PC-3 (cell line): ENCODE measurements at regions not wholly inside any gene's neighbourhood (a gene's known extent, or its start where the extent isn't known, plus 50 kb on each side); places are given as distances from the start of the nearest gene placed in this dataset.

Source experiments
- ATAC-seq: fragments of 200-7000 bp; cut with Tn5 transposase; 2 replicates; pipeline ENCODE4 v1.9.1; 2020; ENCODE audit warnings: mild to moderate bottlenecking, moderate library complexity
- BruUV-seq: library from RNA; stranded (reverse); fragments of 400-500 nt; replicated peaks from 2 replicates; lab custom pipeline; 2021; lab: Mats Ljungman, UMichigan
- CTCF ChIA-PET: fragments of 300-600 bp; sonication (Branson Sonifier 250); formaldehyde crosslinking; loops from one replicate; lab custom pipeline; 2022; ENCODE audit warnings: antibody characterized with exemption; lab: Charles Lee
- POLR2A ChIA-PET: fragments of 300-600 bp; sonication (Branson Sonifier 250); formaldehyde crosslinking; loops from one replicate; lab custom pipeline; 2022; ENCODE audit warnings: antibody characterized with exemption; ENCODE audit not compliant: unreplicated experiment; lab: Charles Lee
- DNase-seq: peaks from one replicate; pipeline ENCODE4 v3.0.0-alpha.2; 2015
- H2AFZ ChIP-seq: fragments of 300-600 bp; sonication (generic); 2 replicates; pipeline ENCODE4 v1.6.0; 2016; ENCODE audit warnings: antibody characterized with exemption, low read length
- H3F3A ChIP-seq: fragments of 300-600 bp; sonication (generic); one replicate; pipeline ENCODE4 v1.6.0; 2017; ENCODE audit warnings: antibody characterized with exemption, low read length, control low read depth, mild to moderate bottlenecking; ENCODE audit not compliant: unreplicated experiment
- H3K27ac ChIP-seq: fragments of 300-600 bp; sonication (generic); 2 replicates; pipeline ENCODE4 v1.5.1; 2016; ENCODE audit warnings: mild to moderate bottlenecking, low read length
- H3K27me3 ChIP-seq: fragments of 300-600 bp; sonication (generic); 2 replicates; pipeline ENCODE4 v1.6.1; 2016; ENCODE audit warnings: low read length, mixed read lengths
- H3K36me3 ChIP-seq: fragments of 300-600 bp; sonication (generic); 2 replicates; pipeline ENCODE4 v1.6.1; 2016; ENCODE audit warnings: low read depth, mixed run types, low read length, mixed read lengths
- H3K4me1 ChIP-seq: fragments of 300-600 bp; sonication (generic); 2 replicates; pipeline ENCODE4 v1.5.1; 2016; ENCODE audit warnings: low read length; ENCODE audit not compliant: insufficient read depth
- H3K4me2 ChIP-seq: fragments of 300-600 bp; sonication (generic); 2 replicates; pipeline ENCODE4 v1.6.0; 2016; ENCODE audit warnings: low read length
- H3K4me3 ChIP-seq: fragments of 300-600 bp; sonication (generic); 2 replicates; pipeline ENCODE4 v1.5.1; 2016; ENCODE audit warnings: mild to moderate bottlenecking, low read length, mixed read lengths
- H3K79me2 ChIP-seq: fragments of 300-600 bp; sonication (generic); 2 replicates; pipeline ENCODE4 v1.6.1; 2017; ENCODE audit warnings: low read length, mixed read lengths
- H3K9ac ChIP-seq: fragments of 300-600 bp; sonication (generic); 2 replicates; pipeline ENCODE4 v1.6.0; 2016; ENCODE audit warnings: mild to moderate bottlenecking, low read length
- H3K9me2 ChIP-seq: fragments of 300-600 bp; sonication (generic); replicated peaks from 2 replicates; pipeline ENCODE4 v1.6.1; 2016; ENCODE audit warnings: mixed run types, low read length, mixed read lengths
- H3K9me3 ChIP-seq: fragments of 300-600 bp; sonication (generic); 2 replicates; pipeline ENCODE4 v1.6.1; 2016; ENCODE audit warnings: low read length, mixed read lengths
- H4K20me1 ChIP-seq: fragments of 300-600 bp; sonication (generic); 2 replicates; pipeline ENCODE4 v1.6.1; 2016; ENCODE audit warnings: low read length, mixed read lengths
- EZH2 ChIP-seq: fragments of 300-600 bp; sonication (generic); IDR thresholded peaks from one replicate; pipeline ENCODE4 v1.6.1; 2017; ENCODE audit warnings: antibody characterized with exemption, mild to moderate bottlenecking, low read length; ENCODE audit not compliant: unreplicated experiment
- EZH2phosphoT487 ChIP-seq: fragments of 300-600 bp; sonication (generic); IDR thresholded peaks from 2 replicates; pipeline ENCODE4 v1.6.1; 2018; ENCODE audit warnings: mild to moderate bottlenecking, antibody characterized with exemption, low read length, borderline replicate concordance
- intact Hi-C: fragments of 100-400 bp; cut with micrococcal nuclease; formaldehyde crosslinking; loops from 2 replicates; pipeline ENCODE4 v1.9.0; 2023
- TF ChIP-seq, protein P1 (sequence below): fragments of 300-600 bp; sonication (generic); conservative IDR thresholded peaks from 2 replicates; pipeline ENCODE4 v1.5.1; 2017; ENCODE audit warnings: antibody characterized with exemption, low read depth, mild to moderate bottlenecking, low read length

DNA sequence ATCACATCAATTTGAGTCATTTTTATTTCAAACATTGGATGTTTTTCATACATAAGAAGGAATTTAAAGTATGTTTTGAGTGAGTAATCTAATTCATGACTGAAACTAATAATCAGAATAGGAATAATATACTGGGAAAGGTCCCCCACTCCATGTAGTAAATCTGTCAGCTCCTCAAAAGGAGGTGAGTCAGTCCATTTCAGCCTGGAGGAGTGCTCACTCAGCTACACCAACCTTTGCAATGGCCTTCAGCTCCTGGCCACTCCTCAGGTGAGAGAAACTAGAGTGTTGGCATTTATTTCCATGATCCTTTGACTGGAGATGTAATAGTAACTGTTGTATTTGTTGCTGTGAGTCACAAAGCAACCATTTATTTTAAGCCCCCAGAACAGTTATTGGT is 744.9 kb upstream of the ARRDC4 start:
- Histone ChIP-seq H3K36me3 (no peaks in the 10 kb centered on the region), H3K9me2 (no peaks in the 10 kb centered on the region), H2AFZ (no peak overlapping the region), H3K4me1 (no peaks in the 10 kb centered on the region), H3F3A (no peaks in the 10 kb centered on the region), H3K27ac (no peak overlapping the region), H3K4me2 (no peak overlapping the region), H3K9me3 (no peaks in the 10 kb centered on the region), H3K79me2 (no peaks in the 10 kb centered on the region), H3K4me3 (no peak overlapping the region), H3K9ac (no peak overlapping the region), H4K20me1 (no peaks in the 10 kb centered on the region), H3K27me3 (peaks cover 14% of the 10 kb centered on the region)
- CTCF ChIA-PET = no interaction called here
- no peak for TF ChIP-seq EZH2phosphoT487
- no peak for TF ChIP-seq EZH2
- TF ChIP-seq, protein P1, sequence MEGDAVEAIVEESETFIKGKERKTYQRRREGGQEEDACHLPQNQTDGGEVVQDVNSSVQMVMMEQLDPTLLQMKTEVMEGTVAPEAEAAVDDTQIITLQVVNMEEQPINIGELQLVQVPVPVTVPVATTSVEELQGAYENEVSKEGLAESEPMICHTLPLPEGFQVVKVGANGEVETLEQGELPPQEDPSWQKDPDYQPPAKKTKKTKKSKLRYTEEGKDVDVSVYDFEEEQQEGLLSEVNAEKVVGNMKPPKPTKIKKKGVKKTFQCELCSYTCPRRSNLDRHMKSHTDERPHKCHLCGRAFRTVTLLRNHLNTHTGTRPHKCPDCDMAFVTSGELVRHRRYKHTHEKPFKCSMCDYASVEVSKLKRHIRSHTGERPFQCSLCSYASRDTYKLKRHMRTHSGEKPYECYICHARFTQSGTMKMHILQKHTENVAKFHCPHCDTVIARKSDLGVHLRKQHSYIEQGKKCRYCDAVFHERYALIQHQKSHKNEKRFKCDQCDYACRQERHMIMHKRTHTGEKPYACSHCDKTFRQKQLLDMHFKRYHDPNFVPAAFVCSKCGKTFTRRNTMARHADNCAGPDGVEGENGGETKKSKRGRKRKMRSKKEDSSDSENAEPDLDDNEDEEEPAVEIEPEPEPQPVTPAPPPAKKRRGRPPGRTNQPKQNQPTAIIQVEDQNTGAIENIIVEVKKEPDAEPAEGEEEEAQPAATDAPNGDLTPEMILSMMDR = no peak
- no peak for ATAC-seq
- intact Hi-C loops = no loop called here
- POLR2A ChIA-PET = no interaction called here
- no peak for DNase-seq
- BruUV-seq = no TSS peak

GRCh38 chr15:97224191-97224641 is 736.3 kb upstream of the ARRDC4 start:
- no peaks in the 10 kb centered on the region for H3K9me2 ChIP-seq
- H3K4me3 ChIP-seq = no peak overlapping the region
- POLR2A ChIA-PET = no interaction called here
- ATAC-seq (no peak), DNase-seq (no peak)
- H4K20me1 ChIP-seq = no peaks in the 10 kb centered on the region
- H3K79me2 ChIP-seq = no peaks in the 10 kb centered on the region
- no peak overlapping the region for H3K9ac ChIP-seq
- H3K36me3 ChIP-seq = no peaks in the 10 kb centered on the region
- intact Hi-C loops = no loop called here
- H3K4me2 ChIP-seq = no peak overlapping the region
- H2AFZ ChIP-seq = no peak overlapping the region
- peaks cover 10% of the 10 kb centered on the region; the same call in 1 of the 2 replicates for H3K27me3 ChIP-seq
- CTCF ChIA-PET = no interaction called here
- H3K9me3 ChIP-seq = no peaks in the 10 kb centered on the region
- no peaks in the 10 kb centered on the region for H3K4me1 ChIP-seq
- no TSS peak for BruUV-seq
- H3K27ac ChIP-seq = no peak overlapping the region
- H3F3A ChIP-seq = no peaks in the 10 kb centered on the region
- TF ChIP-seq, protein P1 = no peak
- TF ChIP-seq EZH2 (no peak), EZH2phosphoT487 (no peak)

DNA sequence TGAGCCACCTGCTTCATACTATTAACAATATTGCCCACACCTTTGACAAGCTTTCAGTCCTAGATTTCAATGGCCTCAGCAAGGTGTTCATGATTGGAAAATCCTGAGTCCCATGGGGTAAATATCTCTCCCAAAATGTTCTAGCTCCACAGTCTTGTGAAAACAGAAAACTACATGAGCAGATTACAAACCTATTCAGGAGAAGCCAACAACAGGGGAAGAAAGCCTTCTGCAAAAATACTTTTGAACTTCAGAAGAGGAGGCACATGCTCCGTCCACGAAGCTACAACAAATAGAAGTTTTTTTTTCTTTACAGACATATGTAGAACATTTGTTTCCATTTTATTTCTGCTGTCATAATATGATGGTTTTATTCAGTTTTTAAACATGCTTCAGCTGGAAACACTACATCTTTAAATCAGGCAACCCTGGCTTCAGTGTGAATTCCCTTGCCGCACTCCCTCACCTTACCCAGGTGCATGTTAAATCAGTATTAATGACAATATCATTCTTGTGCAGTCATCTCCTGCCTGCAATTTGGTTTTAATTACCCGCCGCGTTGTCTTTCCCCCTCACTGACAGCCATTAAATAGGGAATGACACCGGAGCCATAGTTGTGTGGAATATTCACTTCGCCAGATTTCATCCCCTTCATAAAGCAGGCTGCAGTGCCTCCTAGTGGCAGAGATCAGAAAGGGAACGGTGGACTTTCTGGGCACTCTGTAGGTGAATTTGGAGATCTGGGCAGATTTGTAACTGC is 725.5 kb upstream of the ARRDC4 start:
- Histone ChIP-seq H3K36me3 (no peaks in the 10 kb centered on the region), H3K27ac (no peak overlapping the region), H2AFZ (no peak overlapping the region), H3K9me3 (no peaks in the 10 kb centered on the region), H3K9me2 (no peaks in the 10 kb centered on the region), H3K4me2 (peak overlapping the region; percentile 51; the same call in 1 of the 2 replicates), H3K27me3 (peaks cover 55% of the 10 kb centered on the region), H3K79me2 (no peaks in the 10 kb centered on the region), H4K20me1 (no peaks in the 10 kb centered on the region), H3K4me1 (no peaks in the 10 kb centered on the region), H3K4me3 (peak overlapping the region; percentile 11; the same call in 1 of the 2 replicates), H3K9ac (no peak overlapping the region), H3F3A (no peaks in the 10 kb centered on the region)
- ChIA-PET CTCF (no interaction called here), POLR2A (no interaction called here)
- no TSS peak for BruUV-seq
- DNase-seq (peak; percentile 70), ATAC-seq (peak; percentile 63)
- intact Hi-C loops = loop anchor here (5.0 to 10.0 kb wide), 3 partner anchors 880 to 1978 kb away; no protein-coding TSS in a partner anchor
- TF ChIP-seq, protein P1 = peak; percentile 92
- TF ChIP-seq EZH2phosphoT487 = no peak
